HG02610 (cell line): ENCODE measurements at regions not wholly inside any gene's neighbourhood (a gene's known extent, or its start where the extent isn't known, plus 50 kb on each side); places are given as distances from the start of the nearest gene placed in this dataset.

Experiments used
- ATAC-seq: cut with Tn5 transposase; IDR thresholded peaks from one replicate; pipeline ENCODE4 v1.9.1; 2021; ENCODE audit warnings: mild to moderate bottlenecking, moderate library complexity; ENCODE audit not compliant: unreplicated experiment

DNA sequence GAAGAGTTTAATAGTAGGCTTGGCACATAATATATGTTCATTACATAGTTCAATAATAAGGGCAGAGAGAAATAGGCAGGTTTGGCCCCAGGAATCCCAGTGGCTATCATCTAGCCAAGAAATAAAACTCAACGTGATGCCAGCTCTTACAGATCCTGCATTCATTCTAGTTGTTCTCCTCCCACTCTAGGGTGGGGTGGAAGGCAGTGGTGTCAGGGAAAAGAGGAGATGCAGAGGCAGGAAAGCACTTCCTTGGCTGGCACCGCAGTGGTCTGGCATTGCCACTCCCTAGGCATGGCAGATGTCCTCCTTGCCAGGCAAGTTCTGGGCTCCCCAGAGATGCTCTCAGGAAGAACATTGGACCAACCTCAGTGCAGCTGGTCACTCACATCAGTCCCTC lies 383.6 kb downstream of the GRIN2B start:
- ATAC-seq, result no peak

DNA sequence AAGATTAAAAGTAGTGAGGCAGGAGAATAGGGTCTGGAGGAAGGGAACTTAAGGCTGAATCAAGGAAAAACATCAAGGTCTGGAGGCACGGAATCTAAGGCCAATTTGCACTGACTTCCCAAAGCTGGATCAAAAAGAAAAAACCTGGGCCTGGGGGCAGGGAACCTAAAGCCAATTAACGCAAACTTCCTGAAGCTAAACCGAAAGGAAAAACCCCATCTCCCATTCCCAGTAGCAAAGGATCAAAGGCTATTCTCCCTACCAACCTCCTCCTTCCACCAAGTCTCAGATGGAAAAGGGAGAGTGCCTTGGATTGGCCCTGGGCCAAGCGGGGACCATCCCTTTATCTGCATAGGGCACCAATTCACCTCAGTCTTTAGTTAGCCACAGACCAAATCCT lies 384.2 kb downstream of the GRIN2B start:
- no peak for ATAC-seq

DNA sequence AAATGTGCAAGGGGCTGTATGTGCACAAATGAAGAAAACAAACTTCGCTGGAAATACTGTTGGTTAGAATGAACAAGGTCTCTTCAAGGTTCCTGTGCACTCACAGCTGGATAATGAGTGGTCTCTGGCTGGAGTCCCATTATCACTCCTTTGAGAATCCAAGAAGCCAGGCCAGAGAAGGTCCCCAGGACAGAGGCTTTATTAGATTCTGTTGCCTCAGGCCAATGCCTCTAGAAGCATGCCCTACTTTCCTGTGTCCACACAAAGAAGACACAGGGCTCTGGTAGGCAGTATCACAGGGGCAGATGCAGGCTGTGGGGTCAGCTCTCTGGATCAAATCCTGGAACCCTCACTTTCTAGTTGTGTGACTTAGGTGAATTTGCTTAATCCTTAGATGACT lies 384.7 kb downstream of the GRIN2B start:
- no peak for ATAC-seq

DNA sequence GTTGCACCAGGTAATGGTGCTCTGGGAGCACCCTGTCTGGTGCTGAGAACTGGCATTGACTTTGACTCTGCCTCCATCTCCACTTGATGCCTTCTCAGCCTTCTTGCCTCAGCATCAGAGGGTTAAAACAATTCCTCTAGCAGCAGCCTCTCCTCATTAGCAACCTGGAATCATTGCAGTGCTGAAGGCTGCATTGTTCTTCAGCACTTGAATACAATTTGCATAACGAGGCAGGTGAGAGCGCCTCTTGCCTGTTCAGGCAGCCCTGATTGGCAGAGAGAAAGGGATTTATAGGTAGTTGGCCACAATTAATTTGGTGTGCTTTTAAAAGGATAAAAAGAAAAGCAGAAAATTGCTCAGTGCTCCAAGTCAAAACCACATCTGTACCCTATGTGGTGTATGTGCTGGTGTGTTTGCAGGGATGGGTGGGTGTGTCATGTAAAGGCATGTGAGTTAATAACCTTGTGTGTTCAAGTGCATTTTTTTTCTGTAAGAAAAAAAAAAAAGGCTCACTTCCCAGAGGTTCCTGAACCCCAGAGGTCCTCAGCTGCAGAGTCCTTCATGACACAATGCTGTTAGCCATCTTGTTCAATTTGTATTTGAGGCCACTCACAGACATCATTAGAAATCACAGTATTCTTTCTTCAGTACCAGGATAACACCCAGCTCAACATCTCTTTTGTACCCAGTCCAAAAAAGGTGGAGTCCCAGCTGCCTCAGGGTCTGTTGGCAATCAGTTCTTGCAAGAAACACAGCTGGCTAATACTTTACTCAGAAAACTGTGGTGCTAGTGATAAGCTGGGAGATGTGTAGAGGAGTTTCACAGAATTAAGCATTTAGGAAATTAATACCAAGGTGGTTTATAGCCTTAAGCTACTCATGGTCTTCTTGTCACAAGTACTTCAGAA lies 385.6 kb downstream of the GRIN2B start:
- ATAC-seq, result no peak

DNA sequence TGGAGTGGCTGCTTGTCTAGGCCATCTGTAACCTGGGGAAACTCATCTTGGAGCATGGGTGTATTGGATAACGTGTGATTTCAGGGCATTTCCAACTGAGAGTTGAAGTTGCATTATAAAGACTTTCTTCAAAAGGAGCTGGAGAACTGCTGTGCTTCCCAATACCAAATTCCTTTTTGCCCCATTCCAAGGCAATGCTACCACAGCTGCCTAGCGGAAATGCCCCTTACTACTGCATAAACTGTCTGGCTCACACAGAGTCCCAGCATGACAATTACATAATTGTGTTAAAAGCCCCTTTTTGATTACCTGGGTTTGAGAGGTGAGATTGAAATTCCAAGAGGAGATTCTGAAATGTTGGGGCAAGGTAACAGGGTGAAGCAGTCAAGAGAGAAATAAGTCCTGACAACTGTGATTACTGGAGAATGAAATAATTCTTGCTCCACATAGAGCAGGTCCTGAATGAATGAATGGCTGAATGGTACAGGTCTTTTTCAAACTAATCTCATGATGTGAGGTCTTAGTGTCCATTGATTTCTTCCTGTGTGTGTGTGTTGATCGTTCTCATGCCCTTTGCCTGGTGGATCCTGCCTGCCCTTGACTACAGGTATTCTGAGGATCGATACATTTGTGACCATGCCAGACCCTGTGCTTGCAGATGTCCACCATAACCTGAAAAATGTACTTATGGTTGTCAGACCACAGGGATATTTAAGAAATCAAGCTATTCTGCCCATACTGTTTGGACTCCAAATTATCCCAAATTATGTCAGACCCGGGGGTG lies 386.5 kb downstream of the GRIN2B start:
- ATAC-seq, result no peak

DNA sequence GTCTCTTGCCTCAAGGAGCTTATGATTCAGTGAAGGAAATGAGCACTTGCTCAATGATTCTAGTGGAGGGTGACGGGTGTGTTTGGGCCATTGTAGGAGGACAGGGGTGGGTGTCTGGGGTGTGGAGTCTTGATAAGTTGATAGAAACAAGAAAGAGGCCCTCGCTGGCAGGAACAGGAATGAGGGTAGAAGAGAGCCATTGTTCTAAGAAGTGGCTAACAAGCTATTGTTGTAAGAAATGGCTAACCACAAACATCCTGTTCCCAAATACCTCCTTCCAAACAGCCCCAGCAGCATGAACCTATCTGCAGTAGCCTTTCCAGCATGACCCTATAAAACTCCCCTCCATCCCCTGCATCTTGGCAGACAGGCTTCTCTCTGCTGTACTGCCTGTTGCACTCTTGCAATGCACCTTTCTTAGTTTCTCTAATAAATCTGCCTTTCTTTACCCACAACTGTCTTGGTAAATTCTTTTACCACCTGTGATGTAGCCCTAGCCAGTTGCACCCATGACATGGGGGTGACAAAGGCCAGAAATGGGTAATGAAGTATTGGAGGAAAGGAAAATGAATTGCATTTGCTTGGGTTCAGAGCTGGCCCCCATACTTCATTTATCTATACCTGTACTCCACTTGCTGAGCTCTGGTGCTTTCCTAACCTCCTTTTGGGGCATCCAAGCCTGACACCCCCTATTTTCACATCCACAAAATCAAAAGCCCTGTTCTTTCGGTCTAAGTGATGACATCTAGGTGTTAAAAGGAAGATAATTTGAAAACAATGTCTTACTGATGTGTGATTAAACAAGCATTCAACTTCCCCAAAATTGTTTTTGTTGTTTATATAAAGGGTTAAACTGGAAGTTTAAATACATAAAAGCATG lies 389.1 kb downstream of the GRIN2B start:
- peak; percentile 66 for ATAC-seq

DNA sequence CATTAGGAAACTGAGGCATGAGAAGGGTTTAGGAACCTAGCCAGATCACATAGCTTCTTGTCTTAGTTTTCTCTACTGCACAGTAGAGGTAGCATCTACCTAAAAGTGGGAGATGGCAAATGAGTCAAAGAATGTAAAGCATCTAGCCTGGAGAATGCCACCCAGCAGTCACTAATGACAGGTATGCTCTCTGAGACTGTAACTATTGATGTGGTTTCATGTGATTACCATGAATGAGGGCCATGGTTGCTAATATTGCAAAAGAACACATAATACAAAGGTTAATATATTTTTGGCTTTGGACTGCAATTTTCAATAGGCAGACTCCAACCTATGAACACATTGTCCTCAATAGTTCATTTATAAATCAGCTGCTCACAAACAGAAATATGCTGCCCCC lies 389.9 kb downstream of the GRIN2B start:
- no peak for ATAC-seq

DNA sequence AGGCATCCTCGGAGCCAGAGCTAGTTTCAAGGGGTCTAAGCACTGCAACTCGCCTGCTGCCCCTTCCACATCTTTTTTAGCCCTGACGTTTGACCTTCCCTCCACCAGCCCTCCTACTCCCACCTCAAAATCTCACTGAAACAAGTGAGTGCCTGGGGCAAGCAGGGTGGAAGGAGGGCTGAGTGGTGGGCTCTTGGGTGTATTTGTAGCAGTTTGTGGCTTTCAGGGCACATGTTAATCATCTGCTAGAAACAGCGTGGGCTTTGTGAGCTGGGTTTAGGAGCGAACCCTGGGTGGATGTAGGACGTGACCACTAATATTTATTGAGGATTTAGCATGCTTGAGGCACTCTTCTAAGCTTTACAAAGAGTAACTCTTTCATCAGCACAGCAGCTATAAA lies 390.3 kb downstream of the GRIN2B start:
- ATAC-seq, result no peak

DNA sequence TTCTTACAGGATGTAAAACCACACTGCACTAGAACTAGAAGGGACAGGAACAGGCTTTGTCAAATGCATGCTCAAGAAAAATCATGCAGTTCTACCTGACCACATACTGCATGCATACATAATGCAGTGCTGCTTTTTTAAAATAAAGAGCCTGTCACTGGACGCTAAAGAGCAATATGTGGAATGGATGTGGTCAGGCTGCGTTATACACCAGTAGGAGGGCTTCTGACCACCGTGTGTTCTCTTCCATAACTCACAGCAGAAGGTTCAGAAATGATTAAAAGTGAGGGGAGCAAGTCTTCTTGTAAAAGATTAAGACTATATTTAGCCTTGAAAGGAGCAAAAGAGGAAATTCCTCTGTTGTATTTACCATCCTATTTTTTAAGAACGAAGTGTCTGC lies 392.0 kb downstream of the EMP1 start:
- ATAC-seq, result no peak

DNA sequence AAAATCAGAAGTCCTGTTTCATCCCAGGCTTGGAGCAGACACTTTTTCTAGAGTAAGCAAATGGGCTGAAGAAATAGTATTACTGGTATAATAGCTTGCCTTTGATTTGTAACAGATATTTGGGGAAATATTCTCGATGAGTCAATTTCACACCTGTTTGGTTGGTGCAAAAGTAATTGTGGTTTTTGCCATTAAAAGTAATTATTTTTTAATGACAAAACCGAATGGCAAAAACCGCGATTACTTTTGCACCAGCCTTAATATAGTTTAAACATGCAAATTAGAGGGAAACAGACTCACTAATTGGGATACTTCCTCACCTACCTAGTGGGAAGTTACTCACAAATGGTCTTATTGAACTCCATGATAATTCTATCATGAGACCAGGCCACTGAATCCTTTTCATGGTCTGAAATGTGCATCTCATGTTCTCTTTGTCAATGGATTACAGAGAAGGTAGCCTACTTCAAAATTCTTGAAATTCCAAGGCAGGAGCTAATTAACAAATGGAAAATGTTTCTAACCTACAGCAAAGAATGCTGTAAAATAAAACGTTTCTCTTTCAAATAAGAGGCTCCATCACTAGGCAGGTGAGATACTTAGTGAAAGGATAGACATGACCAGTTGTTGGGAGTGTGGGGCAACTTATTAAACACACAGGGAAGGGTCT lies 391.3 kb downstream of the EMP1 start:
- no peak for ATAC-seq

DNA sequence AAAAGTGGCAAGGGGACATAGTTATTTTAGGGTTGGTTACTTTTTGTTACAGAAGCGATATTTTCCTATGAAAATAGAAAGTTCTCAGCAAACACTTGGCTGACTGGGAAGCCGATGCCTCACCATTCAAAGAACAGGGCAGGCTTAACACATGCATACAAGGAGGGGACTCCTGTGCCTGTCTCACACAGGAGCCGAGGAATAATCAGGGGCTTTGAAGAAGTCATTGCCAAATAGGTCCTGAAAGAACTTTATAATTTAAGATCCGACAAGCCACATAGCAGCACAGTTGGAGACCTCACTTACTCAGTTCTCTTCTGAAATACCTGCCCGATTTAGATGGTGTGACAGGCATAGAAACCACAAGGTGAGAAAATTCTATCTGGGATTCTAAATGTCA lies 389.8 kb downstream of the EMP1 start:
- no peak for ATAC-seq

DNA sequence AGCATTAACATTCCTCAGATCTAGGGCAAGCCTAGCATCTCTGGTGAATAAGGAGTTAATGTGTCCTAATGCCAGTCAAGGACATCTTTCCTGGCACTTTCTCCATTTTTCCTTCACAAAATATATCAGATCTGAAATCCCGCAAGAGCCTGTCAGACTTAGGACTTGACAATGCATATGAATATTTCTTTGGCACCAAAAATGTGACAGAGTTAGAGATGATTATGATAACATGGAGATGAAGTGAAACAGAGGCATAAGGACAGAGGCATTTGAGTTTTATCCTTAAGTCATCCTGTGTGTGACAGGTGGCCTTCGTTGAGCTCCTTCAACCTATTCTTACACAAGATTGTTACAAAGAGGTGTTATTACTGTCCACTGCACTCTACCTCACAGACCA lies 388.0 kb downstream of the EMP1 start:
- no peak for ATAC-seq

DNA sequence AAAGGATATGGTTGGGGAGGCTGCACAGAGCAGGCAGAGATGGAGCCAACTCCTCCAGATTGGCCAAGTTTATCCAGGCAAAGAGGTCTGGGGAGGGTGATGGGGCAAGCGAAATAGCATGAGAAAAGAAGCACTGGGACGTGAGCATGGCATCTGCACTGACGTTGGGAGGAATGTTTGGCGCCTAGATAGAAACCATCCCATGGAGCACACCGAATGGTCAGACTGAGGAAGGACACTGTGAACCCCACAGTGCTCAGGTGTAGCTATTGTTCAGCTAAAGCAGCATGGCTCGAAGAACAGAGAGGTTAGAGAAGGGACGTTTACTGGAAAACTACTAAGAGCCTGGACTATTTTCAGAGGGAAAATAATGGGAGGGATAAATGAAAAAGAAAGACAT lies 387.1 kb downstream of the EMP1 start:
- ATAC-seq, result no peak

DNA sequence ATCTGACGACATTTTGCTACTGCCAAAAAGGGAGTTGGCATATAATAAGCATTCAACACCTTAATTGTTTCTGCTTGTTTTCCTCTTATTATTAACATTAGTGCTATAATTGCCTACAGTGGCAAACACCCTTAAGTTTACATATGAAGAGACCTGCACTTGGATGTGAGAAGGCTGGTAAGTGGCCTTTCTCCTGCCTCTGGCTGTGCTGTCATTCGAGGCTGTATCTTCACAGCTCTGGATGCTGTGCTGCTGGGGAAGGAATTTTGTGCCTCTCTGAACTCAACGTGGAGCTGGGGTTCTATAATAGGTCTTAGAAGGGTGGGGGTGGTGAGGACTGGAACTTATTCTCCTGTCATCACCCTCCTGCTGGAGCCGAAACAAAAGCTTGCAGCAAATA lies 385.9 kb downstream of the EMP1 start:
- ATAC-seq, result no peak

DNA sequence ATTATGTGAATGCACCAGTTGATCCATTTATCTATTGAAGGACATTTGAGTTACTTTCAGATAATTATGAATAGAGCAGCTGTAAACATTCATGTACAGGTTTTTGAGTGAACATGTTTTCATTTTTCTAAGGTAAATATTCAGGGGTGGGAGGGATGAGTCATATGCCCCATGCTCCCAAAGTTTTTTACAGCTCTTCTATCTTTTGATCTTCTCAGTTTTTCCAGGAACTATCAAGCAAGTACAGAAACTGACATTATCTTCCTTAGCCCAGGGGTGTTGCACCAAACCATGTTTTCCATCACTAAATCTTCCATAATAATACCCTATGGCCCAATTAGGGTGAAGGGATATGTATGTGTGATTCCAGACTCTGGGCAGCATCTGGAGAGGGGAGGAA lies 384.5 kb downstream of the EMP1 start:
- ATAC-seq, result no peak

DNA sequence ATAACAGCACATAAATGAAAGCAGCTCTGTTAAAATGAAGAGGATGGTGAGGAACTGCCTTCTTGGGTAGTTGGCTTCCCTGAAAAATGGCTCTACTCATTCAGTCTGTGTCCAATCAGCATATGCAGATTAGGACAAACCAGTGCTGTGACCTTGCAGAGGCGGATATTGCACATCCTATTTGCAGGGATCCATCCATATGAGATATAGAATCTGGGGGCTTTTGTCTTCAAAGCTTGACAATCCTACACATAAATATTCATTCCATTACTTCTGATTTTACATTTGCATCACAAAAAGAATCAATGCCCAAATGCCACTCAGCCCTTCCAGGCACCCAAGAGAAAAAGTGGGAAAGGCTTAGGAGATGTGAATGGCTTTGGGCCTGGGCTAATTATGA lies 383.7 kb downstream of the EMP1 start:
- no peak for ATAC-seq

DNA sequence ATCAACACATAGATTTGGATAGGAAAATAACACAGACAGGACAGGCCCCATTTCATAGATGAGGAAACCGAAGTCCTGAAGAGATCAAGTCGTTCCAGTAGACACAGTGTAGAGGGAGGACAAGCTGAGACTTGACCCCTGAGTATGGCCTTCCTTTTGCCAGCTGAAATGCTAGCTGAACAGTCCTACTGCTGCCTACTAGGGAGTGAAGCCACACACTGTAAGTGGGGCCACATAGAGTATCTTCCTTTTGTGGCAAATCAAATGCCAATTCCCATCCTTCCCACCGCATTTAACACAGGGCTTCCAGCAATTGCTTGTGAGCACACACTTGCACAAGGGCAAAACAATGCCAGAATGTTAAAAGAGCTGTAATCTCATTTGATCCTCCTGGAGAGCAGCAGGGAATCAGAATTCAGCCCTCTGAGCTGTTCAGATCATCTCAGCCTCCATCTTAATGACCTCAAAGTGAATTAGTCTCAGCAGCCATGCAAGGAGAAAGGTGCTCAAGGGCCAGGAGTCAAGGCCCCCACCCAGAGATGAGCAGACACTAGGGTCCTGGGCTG lies 380.5 kb downstream of the EMP1 start:
- no peak for ATAC-seq

DNA sequence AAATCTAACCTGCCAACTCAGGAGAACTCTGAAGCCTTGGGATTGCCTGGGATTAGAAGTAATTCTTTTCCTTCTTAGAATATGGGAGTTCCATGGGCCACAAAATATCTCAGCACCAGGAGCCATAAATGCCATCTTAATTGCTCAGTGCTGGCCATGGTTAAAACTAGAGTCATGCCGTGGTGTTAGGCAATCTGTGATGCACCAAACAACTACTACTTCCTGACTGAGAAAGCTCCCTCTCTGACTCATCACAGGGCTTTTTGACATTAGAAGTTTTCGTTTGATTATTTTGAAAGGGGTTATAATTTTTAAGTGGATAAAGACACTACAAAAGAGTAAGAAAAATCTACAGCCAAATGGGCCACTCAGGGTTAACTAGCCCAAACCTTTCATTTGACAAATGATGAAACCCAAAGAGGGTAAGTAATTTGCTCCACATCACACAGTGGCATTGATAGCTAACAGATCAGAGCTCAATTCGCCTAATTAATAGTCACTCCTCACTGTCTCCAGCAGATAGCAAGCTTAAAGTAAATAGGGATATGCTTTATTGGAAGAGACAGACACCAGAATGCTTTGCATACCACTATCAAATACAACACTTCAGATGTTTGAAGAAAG lies 377.3 kb downstream of the EMP1 start:
- no peak for ATAC-seq

DNA sequence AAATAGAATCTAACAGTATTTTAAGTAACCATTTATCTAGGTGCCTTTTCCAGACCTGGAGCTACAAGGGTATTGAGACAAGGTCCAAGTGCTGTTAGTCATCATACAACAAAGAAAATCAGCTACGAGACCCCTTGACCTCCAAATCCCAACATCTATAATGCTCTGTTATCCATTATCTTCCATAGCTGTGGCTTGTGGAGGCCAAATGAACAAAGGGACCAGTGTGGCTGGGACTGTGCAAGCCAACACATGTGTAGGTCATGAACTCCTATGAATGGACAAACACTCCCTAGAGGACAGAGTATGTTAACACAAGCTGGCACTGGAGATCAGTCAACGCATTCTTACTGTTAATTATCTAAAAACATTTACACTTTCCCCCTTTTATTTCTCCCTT lies 374.5 kb downstream of the EMP1 start:
- ATAC-seq, result no peak
